ENCODE measurements at regions not wholly inside any gene's neighbourhood (a gene's known extent, or its start where the extent isn't known, plus 50 kb on each side); places are given as distances from the start of the nearest gene placed in this dataset.

- TF ChIP-seq MEF2A (IDR thresholded peaks at IDR 0.05; ENCODE audit: borderline replicate concordance, low read depth) (no peak), YY1 (IDR thresholded peaks at IDR 0.05; ENCODE audit: low read depth) (no peak), CTCF (IDR thresholded peaks at IDR 0.05) (no peak), POLR2AphosphoS5 (IDR thresholded peaks at IDR 0.05; ENCODE audit: low read depth, low read length) (no peak), CHD2 (IDR thresholded peaks at IDR 0.05; ENCODE audit: low read length, partially characterized antibody) (no peak), RAD21 (IDR thresholded peaks at IDR 0.05; ENCODE audit: low read length) (no peak)
These were observed 324.2 kb upstream of the RGPD4 start for GRCh38 chr2:107502539-107502938.

Measured in SK-N-SH (cell line).